ENCODE measurements at regions not wholly inside any gene's neighbourhood (a gene's known extent, or its start where the extent isn't known, plus 50 kb on each side); places are given as distances from the start of the nearest gene placed in this dataset.

DNA sequence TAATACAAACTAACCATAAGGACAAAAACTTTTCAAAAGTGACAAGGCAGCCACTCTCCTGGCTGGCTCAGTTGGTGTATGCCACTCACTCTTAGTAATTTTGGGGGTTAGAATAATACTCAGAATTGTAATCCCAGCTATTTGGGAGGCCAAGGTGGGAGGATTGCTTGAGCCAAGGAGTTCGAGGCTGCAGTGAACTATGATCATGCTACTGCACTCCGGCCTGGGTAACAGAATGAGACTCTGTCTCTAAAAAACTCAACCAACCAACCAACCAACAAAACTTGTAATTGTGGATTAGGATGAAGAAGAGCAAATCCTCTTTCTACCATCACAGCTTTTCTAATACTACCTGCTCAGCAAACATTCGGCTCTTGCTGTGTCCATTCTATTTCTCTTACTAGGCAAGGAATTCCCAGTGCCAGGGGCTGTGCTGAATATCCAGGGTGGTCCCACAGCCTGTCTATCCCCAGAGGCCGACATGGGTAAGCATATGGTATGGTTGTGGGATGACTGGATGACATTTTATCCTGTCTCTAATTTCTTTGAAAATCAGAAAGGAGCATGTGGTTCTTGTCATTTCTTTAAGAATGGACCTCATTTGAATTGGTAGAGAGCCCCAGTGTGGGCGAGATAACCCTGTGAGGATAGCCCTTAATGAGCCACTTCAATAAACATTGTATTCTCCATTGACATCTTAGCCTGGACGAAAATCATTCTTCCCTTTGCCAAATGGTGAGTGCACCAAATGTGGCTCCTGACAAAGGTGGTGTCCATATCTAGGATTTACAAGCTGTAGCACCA is 220.1 kb downstream of the MYCN start:
- Histone ChIP-seq H3K4me1 (ENCODE audit: control insufficient read depth in 5 of 5, insufficient read depth in 5 of 5, low read length in 5 of 5) (no peaks in the 10 kb centered on the region), H3K4me3 (ENCODE audit: low read depth in 1 of 5, low read length in 5 of 5) (no peak overlapping the region), H3K36me3 (ENCODE audit: control insufficient read depth in 5 of 5, insufficient read depth in 5 of 5, low read length in 5 of 5) (no peaks in the 10 kb centered on the region), H3K27me3 (ENCODE audit: control insufficient read depth in 5 of 5, insufficient read depth in 4 of 5, low read length in 5 of 5) (peaks cover 0 to 4% (median 2%) of the 10 kb centered on the region in 5 donors), H3K27ac (ENCODE audit: low read depth, low read length) (no peak overlapping the region), H3K9me3 (ENCODE audit: control insufficient read depth in 5 of 5, low read length in 5 of 5) (no peaks in the 10 kb centered on the region), H3K9ac (ENCODE audit: low read length in 5 of 5) (no peak overlapping the region)

DNA sequence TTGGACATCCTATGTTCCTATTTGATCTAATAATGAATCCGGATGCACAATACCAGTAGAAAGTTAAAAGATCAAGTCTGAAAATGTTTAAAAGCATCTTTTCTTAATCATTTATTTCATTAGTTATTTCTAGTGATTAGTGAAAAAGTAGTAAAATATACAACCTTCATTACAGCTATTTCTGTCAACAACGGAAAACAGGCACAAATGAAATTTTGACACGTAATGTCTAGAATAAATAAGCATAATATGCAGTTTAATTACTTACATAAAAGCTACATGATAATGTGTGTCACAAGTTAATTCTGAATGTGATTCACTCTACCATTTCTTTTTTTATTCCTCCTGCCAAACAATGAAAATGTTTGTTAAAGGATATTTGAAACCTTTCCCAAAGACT is 216.1 kb downstream of the MYCN start:
- no peak overlapping the region for H3K9ac ChIP-seq (ENCODE audit: low read length in 5 of 5)
- no peak overlapping the region for H3K27ac ChIP-seq (ENCODE audit: low read depth, low read length)

DNA sequence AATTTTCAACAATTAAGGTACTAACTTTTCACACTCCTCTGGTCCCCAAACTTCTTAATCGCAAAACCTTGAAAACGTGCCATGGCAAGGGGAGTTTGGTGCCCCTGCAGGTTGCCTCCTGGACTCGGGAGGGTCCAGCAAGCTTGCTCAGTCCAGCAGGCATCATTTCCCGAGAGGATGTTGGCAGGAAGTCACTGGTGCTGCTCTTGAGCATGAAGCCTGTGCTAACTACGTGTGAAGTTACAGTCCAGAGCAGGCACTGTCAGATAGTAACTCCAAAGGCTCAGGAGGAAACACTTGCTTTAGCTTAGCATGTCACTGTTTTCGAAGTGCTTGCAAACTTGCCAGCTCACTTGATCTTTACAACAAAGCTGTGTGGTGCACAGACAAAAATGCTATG is 215.4 kb downstream of the MYCN start:
- H3K4me1 ChIP-seq (ENCODE audit: control insufficient read depth in 5 of 5, insufficient read depth in 5 of 5, low read length in 5 of 5) = no peaks in the 10 kb centered on the region
- no peaks in the 10 kb centered on the region for H3K9me3 ChIP-seq (ENCODE audit: control insufficient read depth in 5 of 5, low read length in 5 of 5)
- no peaks in the 10 kb centered on the region for H3K36me3 ChIP-seq (ENCODE audit: control insufficient read depth in 5 of 5, insufficient read depth in 5 of 5, low read length in 5 of 5)
- no peak overlapping the region for H3K9ac ChIP-seq (ENCODE audit: low read length in 5 of 5)
- H3K27ac ChIP-seq (ENCODE audit: low read depth, low read length) = no peak overlapping the region
- no peak overlapping the region for H3K4me3 ChIP-seq (ENCODE audit: low read depth in 1 of 5, low read length in 5 of 5)
- H3K27me3 ChIP-seq (ENCODE audit: control insufficient read depth in 5 of 5, insufficient read depth in 4 of 5, low read length in 5 of 5) = peaks cover 0 to 4% (median 2%) of the 10 kb centered on the region in 5 donors

More for the DNA sequence above, 216.1 kb downstream of the MYCN start:
- no peaks in the 10 kb centered on the region for H3K36me3 ChIP-seq (ENCODE audit: control insufficient read depth in 5 of 5, insufficient read depth in 5 of 5, low read length in 5 of 5)
- H3K4me1 ChIP-seq (ENCODE audit: control insufficient read depth in 5 of 5, insufficient read depth in 5 of 5, low read length in 5 of 5) = no peaks in the 10 kb centered on the region
- no peaks in the 10 kb centered on the region for H3K9me3 ChIP-seq (ENCODE audit: control insufficient read depth in 5 of 5, low read length in 5 of 5)
- peaks cover 0 to 4% (median 2%) of the 10 kb centered on the region in 5 donors for H3K27me3 ChIP-seq (ENCODE audit: control insufficient read depth in 5 of 5, insufficient read depth in 4 of 5, low read length in 5 of 5)
- H3K4me3 ChIP-seq (ENCODE audit: low read depth in 1 of 5, low read length in 5 of 5) = no peak overlapping the region

DNA sequence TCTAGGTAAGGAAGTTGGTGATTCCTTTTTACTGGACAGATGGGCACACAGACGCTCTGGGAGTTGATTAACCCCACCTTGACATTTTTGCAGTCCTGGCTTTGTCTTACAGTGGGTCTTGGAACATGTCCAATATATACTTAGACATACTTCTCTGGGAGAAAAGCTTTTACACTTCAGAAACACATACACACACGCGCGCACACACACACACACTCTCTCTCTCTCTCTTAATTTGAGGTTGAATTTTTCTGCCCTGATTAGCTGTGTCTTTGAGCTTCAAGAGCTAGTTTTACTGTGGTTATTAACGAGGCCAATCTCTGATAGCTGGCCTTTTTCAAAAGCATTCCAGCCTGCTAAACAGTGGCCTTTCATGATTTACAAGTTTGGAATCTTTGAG is 215.0 kb downstream of the MYCN start:
- Histone ChIP-seq H3K36me3 (ENCODE audit: control insufficient read depth in 5 of 5, insufficient read depth in 5 of 5, low read length in 5 of 5) (no peaks in the 10 kb centered on the region), H3K27ac (ENCODE audit: low read depth, low read length) (no peak overlapping the region), H3K27me3 (ENCODE audit: control insufficient read depth in 5 of 5, insufficient read depth in 4 of 5, low read length in 5 of 5) (peaks cover 0 to 4% (median 2%) of the 10 kb centered on the region in 5 donors), H3K9me3 (ENCODE audit: control insufficient read depth in 5 of 5, low read length in 5 of 5) (no peaks in the 10 kb centered on the region), H3K4me3 (ENCODE audit: low read depth in 1 of 5, low read length in 5 of 5) (no peak overlapping the region), H3K4me1 (ENCODE audit: control insufficient read depth in 5 of 5, insufficient read depth in 5 of 5, low read length in 5 of 5) (no peaks in the 10 kb centered on the region), H3K9ac (ENCODE audit: low read length in 5 of 5) (no peak overlapping the region)

DNA sequence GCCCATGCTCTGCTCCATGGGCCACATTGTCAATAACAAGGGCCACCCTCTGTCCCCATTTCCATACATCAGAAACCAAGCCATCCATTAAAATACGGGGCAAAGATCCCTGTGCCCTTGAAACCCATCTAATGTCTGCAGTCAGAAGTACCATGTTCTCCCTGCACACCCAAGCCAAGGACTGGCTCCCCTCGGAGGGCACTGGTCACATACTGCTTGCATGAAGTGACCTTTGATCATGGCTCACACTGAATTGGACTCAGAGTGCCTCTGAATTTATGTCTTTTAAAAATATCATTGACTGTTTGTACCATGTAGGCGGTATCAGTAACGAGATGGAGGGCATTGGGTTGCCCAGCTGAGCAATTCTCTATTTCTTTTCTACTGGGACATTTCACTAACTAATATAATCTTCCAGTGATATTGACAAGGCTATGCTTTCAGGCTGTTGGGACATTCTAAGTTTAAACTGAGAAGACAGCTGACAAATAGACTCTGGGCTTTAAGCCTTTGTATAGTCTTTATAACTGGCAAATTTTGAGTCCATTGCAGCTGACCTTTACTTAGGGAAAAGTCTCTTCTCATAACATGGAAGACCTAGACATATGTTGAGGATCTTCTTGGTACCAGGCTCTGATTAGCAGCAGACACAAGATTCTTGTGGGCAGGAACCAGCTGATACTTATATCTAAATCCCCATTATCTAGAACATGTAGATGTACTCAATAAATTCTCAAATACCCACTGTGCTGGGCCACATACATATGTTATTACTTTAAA is 214.3 kb downstream of the MYCN start:
- peaks cover 0 to 4% (median 2%) of the 10 kb centered on the region in 5 donors for H3K27me3 ChIP-seq (ENCODE audit: control insufficient read depth in 5 of 5, insufficient read depth in 4 of 5, low read length in 5 of 5)
- no peaks in the 10 kb centered on the region for H3K4me1 ChIP-seq (ENCODE audit: control insufficient read depth in 5 of 5, insufficient read depth in 5 of 5, low read length in 5 of 5)
- no peak overlapping the region for H3K4me3 ChIP-seq (ENCODE audit: low read depth in 1 of 5, low read length in 5 of 5)
- no peaks in the 10 kb centered on the region for H3K36me3 ChIP-seq (ENCODE audit: control insufficient read depth in 5 of 5, insufficient read depth in 5 of 5, low read length in 5 of 5)
- H3K27ac ChIP-seq (ENCODE audit: low read depth, low read length) = no peak overlapping the region
- no peaks in the 10 kb centered on the region for H3K9me3 ChIP-seq (ENCODE audit: control insufficient read depth in 5 of 5, low read length in 5 of 5)
- no peak overlapping the region for H3K9ac ChIP-seq (ENCODE audit: low read length in 5 of 5)

DNA sequence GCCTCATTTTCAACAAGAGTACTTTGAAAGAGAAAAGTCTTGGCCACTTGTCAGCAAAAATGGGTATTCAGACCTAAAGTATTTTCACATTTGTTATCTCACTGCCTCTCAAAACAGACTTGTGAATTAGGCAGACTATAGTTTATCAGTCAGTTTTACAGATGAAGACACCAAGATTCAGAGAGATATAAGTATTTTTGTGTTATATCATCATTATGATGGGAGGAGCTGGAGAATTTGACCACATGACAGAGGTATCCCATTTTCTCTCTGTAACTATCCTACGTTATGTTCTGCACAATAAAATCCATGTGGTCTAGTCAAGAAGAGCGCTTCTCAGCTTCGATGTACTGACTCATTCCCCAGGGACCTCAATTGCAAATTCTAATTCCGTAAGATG is 213.7 kb downstream of the MYCN start:
- H3K27ac ChIP-seq (ENCODE audit: low read depth, low read length) = no peak overlapping the region
- H3K9ac ChIP-seq (ENCODE audit: low read length in 5 of 5) = no peak overlapping the region
- H3K4me3 ChIP-seq (ENCODE audit: low read depth in 1 of 5, low read length in 5 of 5) = no peak overlapping the region
- H3K27me3 ChIP-seq (ENCODE audit: control insufficient read depth in 5 of 5, insufficient read depth in 4 of 5, low read length in 5 of 5) = peaks cover 0 to 4% (median 2%) of the 10 kb centered on the region in 5 donors
- no peaks in the 10 kb centered on the region for H3K36me3 ChIP-seq (ENCODE audit: control insufficient read depth in 5 of 5, insufficient read depth in 5 of 5, low read length in 5 of 5)
- H3K9me3 ChIP-seq (ENCODE audit: control insufficient read depth in 5 of 5, low read length in 5 of 5) = no peaks in the 10 kb centered on the region
- no peaks in the 10 kb centered on the region for H3K4me1 ChIP-seq (ENCODE audit: control insufficient read depth in 5 of 5, insufficient read depth in 5 of 5, low read length in 5 of 5)

DNA sequence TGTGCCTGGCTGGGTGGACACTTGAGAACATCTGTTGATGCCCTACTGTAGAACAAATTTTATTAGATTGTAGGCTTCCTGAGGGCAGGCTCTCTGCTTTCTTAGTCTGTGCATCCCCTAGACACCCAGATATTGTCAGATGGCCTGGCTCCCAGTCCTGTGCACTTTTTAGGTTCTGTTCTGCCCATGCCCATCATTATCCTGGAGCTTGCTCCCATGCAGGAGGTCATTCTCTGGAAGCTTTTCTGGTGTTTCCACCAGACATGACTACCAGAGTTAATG is 213.3 kb downstream of the MYCN start:
- Histone ChIP-seq H3K9me3 (ENCODE audit: control insufficient read depth in 5 of 5, low read length in 5 of 5) (no peaks in the 10 kb centered on the region), H3K4me3 (ENCODE audit: low read depth in 1 of 5, low read length in 5 of 5) (no peak overlapping the region), H3K9ac (ENCODE audit: low read length in 5 of 5) (no peak overlapping the region), H3K27me3 (ENCODE audit: control insufficient read depth in 5 of 5, insufficient read depth in 4 of 5, low read length in 5 of 5) (peaks cover 0 to 4% (median under 1%) of the 10 kb centered on the region in 5 donors), H3K36me3 (ENCODE audit: control insufficient read depth in 5 of 5, insufficient read depth in 5 of 5, low read length in 5 of 5) (no peaks in the 10 kb centered on the region), H3K27ac (ENCODE audit: low read depth, low read length) (no peak overlapping the region), H3K4me1 (ENCODE audit: control insufficient read depth in 5 of 5, insufficient read depth in 5 of 5, low read length in 5 of 5) (no peaks in the 10 kb centered on the region)

DNA sequence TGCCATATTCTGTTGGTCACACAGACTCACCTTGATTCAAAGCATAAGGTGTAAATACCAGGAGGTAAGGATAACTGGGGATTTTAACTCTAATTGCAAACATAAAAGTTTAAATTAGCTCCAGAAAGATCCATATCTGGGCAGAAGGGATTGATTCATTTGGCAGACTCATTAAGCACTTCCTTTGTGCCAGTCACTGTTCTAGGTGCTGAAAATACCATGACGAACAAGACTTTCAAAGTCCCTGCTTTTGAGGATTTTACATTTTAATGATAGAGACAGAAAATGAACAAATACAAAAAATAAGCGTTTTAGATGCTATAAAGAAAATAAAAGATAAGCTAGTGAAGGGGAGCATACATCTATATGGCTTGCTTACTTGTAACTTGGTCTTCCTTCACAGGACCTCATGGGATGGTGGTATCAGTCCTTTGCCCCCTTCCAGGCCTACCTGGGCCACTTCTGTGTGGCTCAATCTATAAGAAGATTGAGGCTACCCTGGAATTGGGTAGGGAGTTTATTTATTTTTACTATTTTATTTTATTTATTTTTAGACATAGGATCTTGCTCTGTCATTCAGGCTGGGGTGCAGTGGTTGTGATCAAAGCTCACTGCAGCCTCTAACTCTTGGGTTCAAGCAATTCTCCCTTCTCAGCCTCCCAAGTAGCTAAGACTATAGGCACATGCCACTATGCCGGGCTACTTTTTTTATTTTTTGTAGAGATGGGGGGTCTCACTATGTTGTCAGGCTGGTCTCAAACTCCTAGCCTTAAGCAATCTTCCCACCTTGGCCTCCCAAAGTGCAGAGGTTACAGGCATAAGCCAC is 212.8 kb downstream of the MYCN start:
- Histone ChIP-seq H3K9ac (ENCODE audit: low read length in 5 of 5) (no peak overlapping the region), H3K27me3 (ENCODE audit: control insufficient read depth in 5 of 5, insufficient read depth in 4 of 5, low read length in 5 of 5) (peaks cover 0 to 4% (median 0%) of the 10 kb centered on the region in 5 donors), H3K4me1 (ENCODE audit: control insufficient read depth in 5 of 5, insufficient read depth in 5 of 5, low read length in 5 of 5) (no peaks in the 10 kb centered on the region), H3K4me3 (ENCODE audit: low read depth in 1 of 5, low read length in 5 of 5) (no peak overlapping the region), H3K27ac (ENCODE audit: low read depth, low read length) (no peak overlapping the region), H3K9me3 (ENCODE audit: control insufficient read depth in 5 of 5, low read length in 5 of 5) (no peaks in the 10 kb centered on the region), H3K36me3 (ENCODE audit: control insufficient read depth in 5 of 5, insufficient read depth in 5 of 5, low read length in 5 of 5) (no peaks in the 10 kb centered on the region)

DNA sequence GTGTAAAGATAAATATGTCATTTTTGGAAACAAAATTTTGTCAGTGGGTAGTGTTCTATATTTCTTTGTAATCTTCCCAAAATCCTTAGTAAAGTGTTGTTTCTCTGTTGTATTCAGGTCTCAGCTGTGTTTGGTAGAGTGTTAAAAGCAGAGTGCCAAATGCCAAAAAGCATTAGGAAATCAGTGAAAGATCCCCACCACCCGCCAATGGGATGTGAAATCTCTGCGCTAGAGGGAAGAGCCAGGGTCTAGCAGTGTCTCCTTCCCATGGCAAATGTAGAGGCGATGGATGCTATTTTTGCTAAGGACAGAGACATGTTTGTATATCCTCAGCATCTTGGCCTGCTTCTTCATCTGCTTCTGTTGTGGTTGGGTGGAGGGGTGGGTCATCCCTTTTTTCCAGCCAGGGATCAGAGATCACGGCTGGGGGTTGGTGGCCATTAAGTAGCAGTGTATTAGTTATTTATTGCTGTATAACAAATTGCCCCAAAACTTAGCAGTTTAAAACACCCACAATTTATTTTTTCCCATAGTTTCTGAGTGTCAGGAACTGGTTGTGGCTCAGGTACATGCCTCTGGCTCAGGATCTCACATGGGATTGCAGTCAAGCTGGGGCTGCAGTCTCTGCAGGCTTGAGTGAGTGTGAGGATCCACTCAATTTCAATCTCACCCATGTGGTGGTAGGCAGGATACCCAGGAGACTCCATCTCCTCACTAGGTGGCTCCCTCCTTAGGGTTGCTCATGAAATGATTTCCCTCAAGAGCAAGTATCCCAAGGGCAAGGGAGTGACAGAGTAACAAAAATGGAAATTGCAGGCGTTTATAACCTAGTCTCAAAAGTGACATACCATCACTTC is 211.9 kb downstream of the MYCN start:
- H3K4me1 ChIP-seq (ENCODE audit: control insufficient read depth in 5 of 5, insufficient read depth in 5 of 5, low read length in 5 of 5) = no peaks in the 10 kb centered on the region
- no peaks in the 10 kb centered on the region for H3K9me3 ChIP-seq (ENCODE audit: control insufficient read depth in 5 of 5, low read length in 5 of 5)
- peaks cover 0 to 4% (median 0%) of the 10 kb centered on the region in 5 donors for H3K27me3 ChIP-seq (ENCODE audit: control insufficient read depth in 5 of 5, insufficient read depth in 4 of 5, low read length in 5 of 5)

More for the DNA sequence above, 211.9 kb downstream of the MYCN start:
- Histone ChIP-seq H3K9ac (ENCODE audit: low read length in 5 of 5) (no peak overlapping the region), H3K27ac (ENCODE audit: low read depth, low read length) (no peak overlapping the region), H3K36me3 (ENCODE audit: control insufficient read depth in 5 of 5, insufficient read depth in 5 of 5, low read length in 5 of 5) (no peaks in the 10 kb centered on the region), H3K4me3 (ENCODE audit: low read depth in 1 of 5, low read length in 5 of 5) (no peak overlapping the region)
